ENCODE measurements at regions not wholly inside any gene's neighbourhood (a gene's known extent, or its start where the extent isn't known, plus 50 kb on each side); places are given as distances from the start of the nearest gene placed in this dataset.
"Not testable (repeated sequence)": the region's sequence is repeated elsewhere in the genome, so short reads cannot be mapped to it uniquely, and the experiment has no call there.

DNA sequence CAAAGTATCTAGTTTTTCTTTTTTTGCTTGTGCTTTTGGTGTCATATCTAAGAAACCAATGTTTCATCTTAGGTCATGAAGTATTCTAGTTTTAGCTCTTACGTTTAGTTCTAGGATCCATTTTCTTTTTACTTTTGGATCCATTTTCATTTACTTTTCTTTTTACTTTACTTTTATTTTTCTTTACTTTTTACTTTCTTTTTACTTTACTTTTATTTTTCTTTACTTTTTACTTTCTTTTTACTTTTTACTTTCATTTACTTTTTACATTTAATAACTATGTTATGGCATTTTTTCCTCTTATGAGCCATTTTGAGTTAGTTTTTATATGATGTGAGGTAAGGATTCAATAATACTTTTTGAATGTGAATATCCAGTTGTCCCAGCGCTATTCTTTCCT is 213.4 kb downstream of the ZFP36L2 start:
- DNase-seq, result no peak

DNA sequence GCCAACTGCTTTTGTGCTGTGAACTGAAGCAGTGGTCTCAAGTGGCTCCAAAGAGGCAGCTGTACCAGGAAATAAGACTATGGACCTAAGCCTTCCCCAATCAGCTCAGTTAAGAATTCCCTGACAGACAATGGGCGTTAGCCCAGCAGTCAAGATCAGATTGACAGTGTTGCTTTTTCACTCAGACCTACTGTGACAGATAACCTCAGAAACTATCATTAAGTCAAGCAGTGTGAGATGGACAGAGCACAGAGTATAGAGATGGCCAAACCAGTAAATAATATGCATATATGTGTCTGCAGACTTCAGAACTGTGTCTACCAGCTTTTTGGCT is 215.3 kb downstream of the ZFP36L2 start:
- DNase-seq, result no peak

DNA sequence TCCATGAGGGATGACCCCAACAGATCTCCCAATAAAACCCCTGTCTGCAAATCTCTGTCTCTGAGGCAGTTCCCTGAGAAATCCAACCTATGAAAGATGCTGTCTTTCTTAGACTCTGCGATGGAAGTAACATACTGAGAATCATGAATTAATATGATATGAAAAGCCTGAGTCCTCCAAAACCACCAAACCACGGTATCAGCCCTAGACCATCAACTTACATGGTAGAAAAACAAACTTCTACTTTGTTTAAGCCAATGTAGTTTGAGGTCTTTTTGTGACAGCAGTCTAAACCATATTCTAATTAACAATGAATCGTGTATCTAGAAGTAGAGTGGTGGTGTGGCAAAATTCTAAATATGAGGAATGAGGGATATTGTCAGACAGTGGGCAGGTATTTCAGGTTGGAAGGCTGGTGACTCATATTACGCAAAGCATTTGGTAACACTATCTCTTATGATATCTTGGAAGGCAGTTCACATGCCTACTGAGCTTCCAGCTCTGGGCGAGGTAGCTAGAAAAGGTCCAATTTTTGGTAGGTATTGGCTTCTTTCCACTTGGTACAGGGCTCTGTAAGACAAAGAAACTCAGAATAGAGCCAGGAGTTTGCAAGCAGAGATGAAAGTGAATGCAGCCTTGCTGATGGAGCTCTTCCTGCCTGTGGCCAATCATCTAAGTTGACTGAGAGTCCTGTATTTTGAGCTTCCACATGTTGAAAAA is 215.8 kb downstream of the ZFP36L2 start:
- DNase-seq, result no peak

DNA sequence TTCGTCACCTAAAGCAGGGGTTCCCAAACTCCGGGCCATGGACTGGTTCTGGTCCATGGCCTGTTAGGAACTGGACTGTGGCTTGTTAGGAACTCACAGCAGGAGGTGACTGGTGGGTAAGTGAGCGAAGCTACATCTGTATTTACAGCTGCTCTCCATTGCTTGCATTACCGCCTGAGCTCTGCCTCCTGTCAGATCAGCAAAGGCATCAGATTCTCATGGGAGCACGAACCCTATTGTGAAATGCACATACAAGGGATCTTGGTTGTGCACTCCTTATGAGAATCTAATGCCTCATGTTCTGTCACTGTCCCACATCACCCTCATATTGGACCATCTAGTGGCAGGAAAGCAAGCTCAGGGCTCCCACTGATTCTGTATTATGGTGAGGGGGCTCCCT is 217.0 kb downstream of the ZFP36L2 start:
- DNase-seq, result no peak

DNA sequence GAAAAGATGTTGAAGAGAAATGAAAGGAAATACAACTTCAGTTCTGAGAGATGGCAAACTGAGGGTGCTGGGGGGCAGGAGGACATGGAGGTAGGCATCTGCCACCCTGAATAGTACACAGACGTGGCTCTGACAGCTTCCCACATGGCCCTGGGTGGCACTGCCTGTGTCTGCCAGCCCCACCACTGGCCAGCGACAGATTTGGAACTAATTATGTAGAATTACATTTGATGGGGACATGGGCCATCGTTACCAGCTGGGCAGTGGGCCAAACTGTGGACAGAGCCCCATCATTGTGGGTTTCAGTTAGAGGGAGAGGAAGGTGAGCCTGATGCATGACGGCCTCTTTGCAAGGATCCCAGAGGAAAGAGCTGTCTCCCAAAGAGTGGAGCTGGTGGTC is 216.0 kb upstream of the HAAO start:
- no peak for DNase-seq

DNA sequence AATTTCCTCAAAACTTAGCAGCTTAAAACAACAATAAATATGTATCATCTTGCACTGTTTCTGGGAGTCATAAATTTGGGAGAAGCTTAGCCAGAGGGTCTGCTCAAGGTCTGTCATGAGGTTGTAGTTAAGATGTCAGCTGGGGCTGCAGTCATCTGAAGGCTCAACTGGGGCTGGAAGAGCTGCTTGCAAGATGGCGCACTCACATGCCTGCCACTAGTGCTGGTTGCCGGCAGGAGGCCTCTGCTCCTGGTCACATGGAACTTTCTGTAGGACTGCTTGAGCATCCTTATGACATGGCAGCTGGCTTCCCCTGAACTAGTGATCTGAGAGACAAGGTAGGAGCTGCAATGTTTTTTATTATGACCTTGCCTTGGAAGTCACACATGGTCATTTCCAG is 215.5 kb upstream of the HAAO start:
- DNase-seq, result no peak

DNA sequence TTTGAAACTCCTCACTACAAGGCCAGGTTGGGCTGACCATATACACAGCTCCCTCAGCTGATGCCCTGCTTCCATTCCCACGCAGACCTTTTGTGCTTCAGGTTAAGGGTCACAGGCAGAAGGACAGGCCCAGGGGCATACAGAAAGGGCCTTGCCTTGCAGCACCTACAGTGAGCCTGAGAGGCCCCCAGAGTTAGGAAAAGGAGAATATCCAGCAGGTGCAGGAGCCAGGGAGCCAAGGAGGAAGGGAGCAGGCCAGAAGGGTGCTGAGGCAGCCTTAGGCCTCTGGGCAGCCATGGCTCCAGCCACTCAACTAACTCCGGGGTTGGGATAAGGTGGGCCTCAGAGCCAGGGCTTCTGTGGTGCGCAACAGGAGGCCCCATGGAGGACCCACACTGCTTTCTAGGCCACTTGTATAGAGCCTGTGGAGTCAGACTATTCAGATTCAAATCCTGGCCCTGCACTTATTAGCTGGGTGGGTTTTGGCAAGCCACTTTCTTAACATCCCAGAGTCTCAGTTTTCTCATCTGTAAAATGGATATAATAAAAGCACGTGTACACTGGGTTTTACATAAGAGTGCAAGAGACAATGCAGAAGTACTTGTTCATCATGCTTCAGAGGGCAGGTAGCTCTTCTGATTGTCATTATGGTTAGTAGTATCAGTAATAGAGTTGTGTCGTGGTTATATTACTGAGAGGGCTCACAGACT is 214.6 kb upstream of the HAAO start:
- DNase-seq, result no peak

DNA sequence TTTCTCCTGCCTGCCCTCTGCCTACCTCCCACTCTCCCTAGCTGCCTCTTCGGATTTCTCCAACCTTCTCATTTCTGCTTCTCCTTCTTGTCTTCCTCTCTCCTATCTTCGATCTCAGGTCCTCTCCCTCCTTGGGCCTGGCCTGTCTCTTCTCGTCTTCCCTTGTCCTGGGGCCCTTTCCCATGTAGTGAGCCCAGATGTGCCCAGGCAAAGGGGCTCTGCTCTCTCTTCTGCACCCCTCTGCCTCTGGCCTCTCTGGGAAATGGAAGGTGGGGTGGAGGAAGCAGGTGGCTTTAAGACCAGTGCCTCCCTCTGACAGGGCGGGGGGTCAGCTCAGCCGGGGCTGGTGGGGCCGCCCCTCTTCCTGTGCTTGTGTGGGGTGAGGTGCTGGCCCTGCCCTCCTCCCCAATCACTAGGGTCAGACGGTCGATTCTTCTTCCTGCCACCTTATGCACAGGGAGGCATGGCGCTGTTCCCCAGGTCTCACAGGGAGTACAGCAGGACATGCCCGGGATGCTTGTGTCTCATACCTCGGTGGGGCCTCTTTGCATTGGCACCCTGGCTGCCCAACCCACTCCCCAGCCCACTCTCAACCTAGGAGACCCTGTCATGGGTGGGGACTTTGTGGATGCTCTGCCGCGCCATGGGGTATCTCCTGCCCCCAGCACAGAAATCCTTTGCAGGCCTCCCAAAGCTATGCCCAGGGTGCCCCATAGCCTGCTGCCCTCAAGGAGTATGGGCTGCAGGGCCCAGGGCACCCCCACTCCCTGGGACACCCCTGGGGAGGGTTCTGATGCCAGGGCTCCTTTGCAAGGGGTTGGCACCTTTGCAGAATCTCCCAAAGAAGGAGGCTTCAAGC is 213.8 kb upstream of the HAAO start:
- no peak for DNase-seq

DNA sequence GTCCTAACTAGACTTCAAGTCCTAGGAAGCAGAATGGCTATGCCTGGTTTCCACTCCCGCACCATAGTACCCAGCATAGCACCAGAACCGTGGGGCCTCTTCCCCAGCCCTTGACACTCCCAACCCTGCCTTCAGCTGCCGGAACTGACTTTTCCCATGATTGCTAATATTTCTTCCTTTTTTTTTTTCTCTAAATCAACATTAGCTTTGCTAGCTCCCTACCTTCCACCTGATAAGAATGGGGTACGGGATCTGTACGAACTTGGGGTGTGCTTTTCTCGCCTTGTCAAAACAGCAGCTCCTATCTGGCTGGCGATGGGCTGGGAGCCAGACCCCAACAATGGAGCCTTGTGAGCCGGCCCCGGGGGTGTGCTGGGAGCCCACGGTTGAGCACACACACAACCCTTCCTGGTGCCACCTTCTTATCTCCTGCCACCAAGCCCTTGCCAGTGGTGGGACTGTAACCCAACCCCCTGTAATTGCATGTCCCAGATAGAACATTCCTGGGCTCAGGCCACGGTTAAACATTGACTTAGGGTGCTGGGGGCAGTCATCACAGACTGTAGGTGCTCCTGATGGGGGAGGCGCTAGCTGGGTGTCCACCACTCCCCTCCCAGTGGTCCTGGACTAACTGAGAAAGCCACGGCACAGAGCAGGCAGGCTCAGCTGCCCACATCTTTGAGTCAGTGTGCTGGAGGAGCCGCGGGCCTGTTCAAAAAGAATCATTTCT is 213.0 kb upstream of the HAAO start:
- no peak for DNase-seq

DNA sequence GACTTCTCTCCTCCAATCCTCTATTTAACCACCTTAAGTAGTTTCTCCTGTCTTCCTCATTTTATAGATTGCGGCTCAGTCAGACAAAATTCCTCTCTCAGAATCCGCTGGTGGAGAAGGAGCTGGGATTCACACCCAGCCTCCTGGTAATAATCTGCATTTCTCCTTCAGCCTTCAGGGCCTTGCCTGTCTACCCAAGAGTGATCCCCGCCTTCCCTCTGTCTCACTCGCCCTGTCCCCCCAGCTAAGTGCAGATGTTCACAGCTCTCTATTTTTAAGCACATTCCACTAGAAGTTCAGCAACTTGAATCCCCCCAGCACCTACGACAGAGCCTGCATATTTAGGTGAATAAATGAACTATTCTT is 212.5 kb upstream of the HAAO start:
- no peak for DNase-seq

DNA sequence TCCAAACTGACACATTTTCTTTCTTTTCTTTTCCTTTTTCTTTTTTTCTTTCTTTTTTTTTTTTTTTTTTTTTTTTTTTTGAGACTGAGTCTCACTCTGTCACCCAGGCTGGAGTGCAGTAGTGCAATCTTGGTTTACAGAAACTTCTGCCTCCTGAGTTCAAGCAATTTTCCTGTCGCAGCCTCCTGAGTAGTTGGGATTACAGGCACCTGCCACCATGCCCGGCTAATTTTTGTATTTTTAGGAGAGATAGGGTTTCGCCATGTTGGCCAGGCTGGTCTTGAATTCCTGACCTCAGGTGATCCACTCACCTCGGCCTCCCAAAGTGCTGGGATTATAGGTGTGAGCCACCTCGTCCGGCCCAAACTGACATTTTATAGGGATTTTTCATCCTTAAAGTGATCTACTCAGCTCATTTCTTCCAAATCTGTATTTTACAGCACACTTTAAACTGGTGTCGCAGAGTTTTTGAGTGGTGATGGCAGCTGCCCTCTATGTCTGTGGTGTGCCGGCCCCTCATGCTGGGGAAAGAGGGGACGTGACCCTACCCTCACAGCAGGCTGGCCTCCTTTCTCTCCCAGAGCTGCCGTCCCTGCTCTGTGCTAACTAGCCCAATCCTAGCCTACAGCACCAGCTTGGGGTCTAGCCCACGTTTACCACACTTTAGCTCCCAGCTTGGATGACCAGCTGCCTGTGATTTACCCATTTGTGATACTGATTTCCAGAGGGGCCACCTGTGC is 211.9 kb upstream of the HAAO start:
- DNase-seq, result not testable (repeated sequence)

DNA sequence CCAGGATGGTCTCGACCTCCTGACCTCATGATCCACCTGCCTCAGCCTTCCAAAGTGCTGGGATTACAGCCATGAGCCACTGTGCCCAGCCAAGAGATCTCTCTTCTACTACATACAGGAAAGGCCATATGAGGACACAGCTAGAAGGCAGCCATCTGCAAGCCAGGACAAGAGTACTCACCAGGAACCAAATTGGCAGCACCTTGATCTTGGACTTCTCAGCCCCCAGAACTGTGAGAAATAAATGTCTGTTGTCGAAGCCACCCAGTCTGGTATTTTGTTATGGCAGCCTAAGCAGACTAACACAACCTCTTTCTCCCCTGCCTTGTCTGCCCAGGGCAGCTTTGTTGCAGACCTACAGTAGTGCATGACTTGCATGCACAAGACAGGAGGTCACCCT is 211.3 kb upstream of the HAAO start:
- no peak for DNase-seq

DNA sequence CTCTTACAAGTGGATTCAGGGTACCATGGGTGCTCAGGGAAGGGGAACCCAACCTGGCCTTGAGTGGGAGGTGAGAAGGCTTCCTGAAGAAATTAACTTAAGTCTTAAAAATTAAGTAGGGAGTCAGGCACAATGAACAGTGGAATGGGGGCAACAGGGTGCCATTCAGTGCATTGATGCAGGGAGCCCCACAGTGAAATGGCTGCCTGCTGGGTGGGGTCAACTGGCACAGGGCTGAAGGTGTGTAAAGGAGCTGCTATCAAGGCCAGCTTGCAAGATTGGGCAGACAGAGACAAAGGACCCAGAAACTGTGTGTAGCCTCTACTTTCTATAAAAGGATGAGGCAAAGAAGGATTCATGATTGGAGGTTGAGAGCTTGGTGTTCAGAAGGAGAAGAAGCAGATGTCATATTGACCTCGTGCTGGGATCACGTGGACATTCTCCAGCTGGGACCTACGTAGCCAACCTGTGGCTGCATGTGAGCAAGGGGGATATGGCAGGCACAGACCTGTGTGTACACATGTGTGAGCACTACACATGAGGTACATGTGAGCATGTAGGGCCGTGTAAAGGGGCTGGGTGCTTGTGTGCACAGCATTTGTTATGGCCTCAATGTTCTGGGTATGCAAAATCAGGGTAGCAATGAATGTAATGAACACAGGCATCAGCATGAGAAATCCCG is 209.5 kb upstream of the HAAO start:
- DNase-seq, result no peak

DNA sequence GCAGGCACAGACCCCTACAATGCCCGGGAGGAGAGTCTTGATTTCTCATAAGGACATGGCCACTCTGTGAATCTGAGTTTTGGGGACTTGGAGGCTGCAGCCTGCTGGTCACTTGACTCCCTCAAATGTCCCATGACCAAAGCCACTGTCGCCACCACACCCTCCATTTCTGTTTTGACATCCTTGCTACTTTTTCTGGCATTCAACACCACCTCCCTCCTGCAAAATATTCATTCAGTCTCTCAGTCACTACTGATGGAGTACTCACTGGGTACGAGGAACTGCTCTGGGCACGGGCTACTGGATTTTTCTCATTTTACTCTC is 208.6 kb upstream of the HAAO start:
- no peak for DNase-seq

DNA sequence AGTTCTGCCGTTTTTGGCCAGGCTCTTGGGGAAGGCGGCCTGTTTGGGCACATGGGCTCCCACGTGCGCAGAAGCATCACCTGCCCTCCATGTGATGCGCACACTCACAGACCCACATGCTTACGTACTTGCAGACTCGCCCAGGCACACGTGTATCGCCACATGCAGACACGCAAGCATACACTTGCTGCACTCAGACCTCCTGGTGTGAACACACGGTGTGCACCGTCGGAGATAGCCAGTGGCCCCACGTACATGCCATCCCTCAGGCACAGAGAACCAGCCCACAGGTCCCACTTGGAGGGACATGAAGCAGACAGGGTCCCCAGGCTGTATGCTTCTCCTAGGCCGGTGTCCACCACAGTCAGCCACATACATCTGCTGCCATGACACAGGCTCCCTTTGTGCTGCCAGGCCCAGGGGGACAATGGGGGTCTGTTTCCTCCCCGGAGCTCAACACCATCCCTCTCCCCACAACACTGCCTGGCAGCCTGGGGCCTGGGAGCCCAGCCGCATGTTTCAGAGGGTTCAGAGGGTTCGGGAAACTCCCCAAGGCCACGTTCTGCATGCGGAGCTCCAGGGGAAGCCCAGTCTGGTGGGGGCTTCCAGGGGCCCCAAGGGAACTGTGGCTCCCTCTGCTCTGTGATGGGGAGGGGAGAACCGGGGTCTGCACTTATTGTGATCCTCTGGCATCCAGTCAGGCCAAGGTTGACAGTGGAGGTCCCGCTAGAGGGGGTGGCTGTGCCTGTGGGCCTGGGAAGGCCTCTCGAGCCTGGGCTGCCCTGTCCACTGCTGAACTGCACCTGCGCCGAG is 208.1 kb upstream of the HAAO start:
- no peak for DNase-seq

DNA sequence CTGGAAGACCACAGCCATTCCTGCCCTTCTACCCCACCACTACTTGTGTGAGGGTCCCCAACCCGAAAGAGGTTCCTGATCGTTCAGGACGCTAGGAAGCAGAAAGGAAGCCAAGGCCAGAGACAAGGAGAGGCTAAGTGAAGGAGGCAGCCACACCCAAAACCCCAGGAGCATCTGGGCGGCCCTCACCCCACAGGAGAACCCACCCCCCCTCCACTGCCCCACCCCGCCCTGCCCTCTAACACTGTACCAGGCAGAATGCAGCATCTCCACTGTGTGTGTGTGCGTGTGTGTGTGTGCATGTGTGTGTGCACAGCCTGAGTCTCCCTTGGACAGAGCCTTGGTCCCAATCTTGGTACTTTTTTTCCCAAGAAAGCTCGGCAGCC is 207.5 kb upstream of the HAAO start:
- no peak for DNase-seq

DNA sequence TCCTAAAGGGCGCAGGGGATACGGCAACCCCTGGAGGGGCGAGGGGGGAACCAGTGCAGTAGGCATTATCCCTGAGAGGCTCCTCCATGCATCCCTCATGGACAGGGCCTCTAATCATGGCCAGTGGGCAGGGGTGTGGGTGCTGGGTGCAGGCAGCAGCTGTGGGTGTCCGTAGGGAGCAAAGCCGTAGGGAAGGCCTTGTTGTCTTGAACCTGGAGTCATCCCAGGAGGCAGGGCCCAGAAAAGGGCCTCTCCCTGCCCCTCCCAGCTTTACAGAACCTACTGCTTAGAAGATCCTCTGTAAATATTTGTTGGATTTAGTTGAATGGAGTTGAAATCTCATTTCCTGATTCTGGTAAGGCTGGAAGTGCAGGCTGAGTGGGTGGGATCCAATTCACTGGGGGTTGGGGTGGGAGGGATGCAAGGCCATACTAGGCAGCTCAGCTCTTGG is 207.0 kb upstream of the HAAO start:
- DNase-seq, result no peak

DNA sequence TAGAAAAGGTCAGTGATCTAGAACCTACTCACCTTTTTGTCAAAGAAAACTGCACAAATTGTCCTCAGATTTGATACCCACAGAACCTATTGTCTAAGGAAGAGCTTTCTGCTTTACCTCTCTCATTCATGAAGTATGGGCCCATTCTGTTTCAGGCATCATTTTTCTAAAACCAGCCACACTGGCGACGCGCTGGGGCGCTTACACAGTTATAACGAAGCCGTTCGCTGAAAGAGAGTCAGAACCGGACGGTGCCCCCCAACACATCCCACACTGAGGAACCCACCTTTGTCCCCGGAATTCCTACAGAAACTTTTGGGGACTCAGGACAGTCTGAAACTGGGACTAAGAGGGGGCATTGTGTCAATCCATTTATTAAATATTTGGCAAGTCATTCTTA is 206.3 kb upstream of the HAAO start:
- DNase-seq, result no peak

DNA sequence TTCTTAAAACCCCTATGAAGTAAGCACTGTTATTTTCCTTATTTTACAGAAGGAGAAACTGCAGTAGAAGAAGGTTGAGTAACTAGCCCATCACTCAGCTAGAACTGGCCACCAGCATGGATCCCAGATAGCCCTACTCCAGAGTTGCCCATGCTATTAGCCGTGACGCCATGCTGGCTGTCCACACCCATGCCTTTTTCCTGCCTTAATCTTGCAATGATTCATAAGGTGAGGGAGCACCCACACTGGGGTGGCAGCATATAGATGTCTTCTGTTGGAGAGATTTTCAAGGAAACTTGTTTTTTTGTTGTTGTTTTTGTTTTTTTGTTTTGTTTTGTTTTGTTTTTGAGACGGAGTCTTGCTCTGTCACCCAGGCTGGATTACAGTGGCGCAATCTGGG is 204.1 kb upstream of the HAAO start:
- no peak for DNase-seq

DNA sequence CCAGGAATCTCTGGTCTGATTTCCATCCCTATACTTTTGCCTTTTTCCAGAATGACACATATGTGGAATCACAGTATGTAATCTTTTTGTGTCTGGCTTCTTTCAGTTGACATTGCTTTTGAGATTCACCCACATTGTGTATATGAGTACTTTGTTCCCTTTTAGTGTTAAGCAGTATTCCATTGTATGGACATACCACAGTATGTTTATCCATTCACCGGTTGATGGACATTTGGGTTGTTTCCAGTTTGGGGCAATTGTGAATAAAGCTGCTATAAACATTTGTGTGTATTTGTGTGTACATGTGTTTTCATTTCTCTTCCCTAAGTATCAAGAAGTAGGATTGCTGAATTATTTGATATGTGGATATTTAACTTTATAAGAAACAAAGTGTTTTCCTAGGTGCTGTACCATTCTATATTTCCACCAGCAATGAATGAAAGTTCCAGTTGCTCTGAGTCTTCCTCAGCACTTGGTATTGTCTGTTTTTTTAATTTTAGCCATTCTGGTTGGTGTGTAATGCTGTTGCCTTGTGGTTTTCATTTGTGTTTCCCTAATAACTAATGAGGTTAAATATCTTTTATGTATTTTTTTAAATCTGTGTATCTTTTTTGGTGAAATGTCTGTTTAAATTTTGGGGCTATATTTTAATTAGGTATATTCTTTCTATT is 203.5 kb upstream of the HAAO start:
- no peak for DNase-seq

Measured in fibroblast of skin of abdomen (primary cell).